Suprapubic skin (tissue), 4 donors: ENCODE measurements at regions not wholly inside any gene's neighbourhood (a gene's known extent, or its start where the extent isn't known, plus 50 kb on each side); places are given as distances from the start of the nearest gene placed in this dataset.

Experiments
- DNase-seq, 2 donors: peaks; one replicate each; pipeline ENCODE4 v3.0.0-alpha.2; 2019; ENCODE audit warnings: low spot score in 2 of 2
- H3K27ac ChIP-seq: fragments of 200-600 bp; sonication (generic); one replicate; pipeline ENCODE4 v1.5.1; 2019
- H3K27me3 ChIP-seq: fragments of 200-600 bp; sonication (generic); one replicate; pipeline ENCODE4 v1.5.1; 2019
- H3K36me3 ChIP-seq: fragments of 200-600 bp; sonication (generic); one replicate; pipeline ENCODE4 v1.5.1; 2019
- H3K4me1 ChIP-seq: fragments of 200-600 bp; sonication (generic); one replicate; pipeline ENCODE4 v1.5.1; 2019
- H3K4me3 ChIP-seq: fragments of 200-600 bp; sonication (generic); one replicate; pipeline ENCODE4 v1.5.1; 2019; ENCODE audit warnings: mild to moderate bottlenecking
- H3K9me3 ChIP-seq: fragments of 200-600 bp; sonication (generic); one replicate; pipeline ENCODE4 v1.5.1; 2019
- EP300 ChIP-seq: sonication (generic); formaldehyde crosslinking; IDR thresholded peaks from one replicate; pipeline ENCODE4 v1.6.1; 2017; ENCODE audit warnings: antibody characterized with exemption
- POLR2A ChIP-seq, 2 donors: fragments of 450-650 bp; IDR thresholded peaks; one replicate each; pipeline ENCODE4 v1.6.1; 2017; ENCODE audit warnings: antibody characterized with exemption in 2 of 2, mild to moderate bottlenecking in 2 of 2, moderate library complexity in 2 of 2
- POLR2AphosphoS5 ChIP-seq, 3 donors: sonication (generic); formaldehyde crosslinking; IDR thresholded peaks; one replicate each; pipeline ENCODE4 v1.6.1; 2017; ENCODE audit warnings: antibody characterized with exemption in 3 of 3
- WGBS: methylation state at CpG from one replicate; pipeline ENCODE4 v1.1.5; 2018; 5-methylcytosine and 5-hydroxymethylcytosine counted together
- TF ChIP-seq, protein P1 (sequence below), 2 donors: fragments of 200-600 bp in 1 of 2; fragments of 450-650 bp in 1 of 2; sonication (generic) in 1 of 2; IDR thresholded peaks; one replicate each; pipeline ENCODE4 v1.5.1; 2016 to 2019; ENCODE audit warnings: antibody characterized with exemption in 2 of 2, mild to moderate bottlenecking in 1 of 2, moderate library complexity in 1 of 2

DNA sequence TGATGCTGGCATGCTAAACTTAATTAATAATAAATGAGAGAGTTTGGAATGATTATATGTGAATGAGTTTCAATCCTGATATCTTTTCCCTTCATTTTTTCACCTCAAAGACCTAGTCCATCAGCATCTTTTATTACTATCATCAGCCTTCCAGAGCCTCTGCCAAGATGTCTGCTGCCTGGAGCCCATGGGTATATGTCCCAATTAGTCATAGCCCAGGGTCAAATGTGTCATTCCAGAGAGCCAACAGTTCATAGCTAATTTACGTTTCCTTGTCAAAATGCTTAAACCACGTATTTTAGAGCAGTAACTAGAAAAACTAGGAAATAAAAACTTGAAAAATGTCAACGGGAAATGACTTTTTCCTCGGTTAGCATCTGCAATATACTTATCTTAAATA, 457.9 kb downstream of the SI start:
- Histone ChIP-seq H3K27me3 (no peaks in the 10 kb centered on the region), H3K27ac (no peak overlapping the region), H3K4me3 (no peak overlapping the region), H3K36me3 (no peaks in the 10 kb centered on the region), H3K4me1 (no peaks in the 10 kb centered on the region), H3K9me3 (no peaks in the 10 kb centered on the region)
- no peak for TF ChIP-seq POLR2A (IDR thresholded peaks at IDR 0.05)
- TF ChIP-seq EP300: no peak
- TF ChIP-seq POLR2AphosphoS5 (IDR thresholded peaks at IDR 0.05): no peak
- TF ChIP-seq, protein P1, sequence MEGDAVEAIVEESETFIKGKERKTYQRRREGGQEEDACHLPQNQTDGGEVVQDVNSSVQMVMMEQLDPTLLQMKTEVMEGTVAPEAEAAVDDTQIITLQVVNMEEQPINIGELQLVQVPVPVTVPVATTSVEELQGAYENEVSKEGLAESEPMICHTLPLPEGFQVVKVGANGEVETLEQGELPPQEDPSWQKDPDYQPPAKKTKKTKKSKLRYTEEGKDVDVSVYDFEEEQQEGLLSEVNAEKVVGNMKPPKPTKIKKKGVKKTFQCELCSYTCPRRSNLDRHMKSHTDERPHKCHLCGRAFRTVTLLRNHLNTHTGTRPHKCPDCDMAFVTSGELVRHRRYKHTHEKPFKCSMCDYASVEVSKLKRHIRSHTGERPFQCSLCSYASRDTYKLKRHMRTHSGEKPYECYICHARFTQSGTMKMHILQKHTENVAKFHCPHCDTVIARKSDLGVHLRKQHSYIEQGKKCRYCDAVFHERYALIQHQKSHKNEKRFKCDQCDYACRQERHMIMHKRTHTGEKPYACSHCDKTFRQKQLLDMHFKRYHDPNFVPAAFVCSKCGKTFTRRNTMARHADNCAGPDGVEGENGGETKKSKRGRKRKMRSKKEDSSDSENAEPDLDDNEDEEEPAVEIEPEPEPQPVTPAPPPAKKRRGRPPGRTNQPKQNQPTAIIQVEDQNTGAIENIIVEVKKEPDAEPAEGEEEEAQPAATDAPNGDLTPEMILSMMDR (IDR thresholded peaks at IDR 0.05): no peak
- WGBS: 62% methylated on average over 4 of the region's 4 CpGs
- DNase-seq: no peak

DNA sequence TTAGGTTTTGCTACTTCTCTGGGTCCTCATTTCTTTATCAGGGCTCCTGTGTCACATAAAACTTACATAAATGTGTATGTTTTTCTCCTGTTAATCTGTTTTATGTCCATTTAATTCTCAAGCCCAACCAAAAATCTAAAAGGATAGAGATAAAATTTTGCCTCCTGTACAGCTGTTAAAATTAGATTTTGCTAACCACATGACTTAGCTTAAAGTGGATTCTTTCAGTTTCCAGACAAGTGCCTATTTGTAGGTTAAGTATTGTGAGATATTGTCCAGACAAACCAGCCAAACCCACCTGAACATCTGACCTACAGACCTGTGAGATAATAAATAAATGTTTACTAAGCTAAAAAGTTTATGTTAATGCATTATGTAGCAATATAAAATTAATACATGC, 465.5 kb downstream of the SI start:
- H3K9me3 ChIP-seq: no peaks in the 10 kb centered on the region
- no peaks in the 10 kb centered on the region for H3K4me1 ChIP-seq
- no peaks in the 10 kb centered on the region for H3K36me3 ChIP-seq
- DNase-seq: no peak
- H3K27me3 ChIP-seq: no peaks in the 10 kb centered on the region
- H3K4me3 ChIP-seq: no peak overlapping the region
- TF ChIP-seq POLR2A (IDR thresholded peaks at IDR 0.05) (no peak), EP300 (no peak), POLR2AphosphoS5 (IDR thresholded peaks at IDR 0.05) (no peak)
- TF ChIP-seq, protein P1 (IDR thresholded peaks at IDR 0.05): no peak
- H3K27ac ChIP-seq: no peak overlapping the region

DNA sequence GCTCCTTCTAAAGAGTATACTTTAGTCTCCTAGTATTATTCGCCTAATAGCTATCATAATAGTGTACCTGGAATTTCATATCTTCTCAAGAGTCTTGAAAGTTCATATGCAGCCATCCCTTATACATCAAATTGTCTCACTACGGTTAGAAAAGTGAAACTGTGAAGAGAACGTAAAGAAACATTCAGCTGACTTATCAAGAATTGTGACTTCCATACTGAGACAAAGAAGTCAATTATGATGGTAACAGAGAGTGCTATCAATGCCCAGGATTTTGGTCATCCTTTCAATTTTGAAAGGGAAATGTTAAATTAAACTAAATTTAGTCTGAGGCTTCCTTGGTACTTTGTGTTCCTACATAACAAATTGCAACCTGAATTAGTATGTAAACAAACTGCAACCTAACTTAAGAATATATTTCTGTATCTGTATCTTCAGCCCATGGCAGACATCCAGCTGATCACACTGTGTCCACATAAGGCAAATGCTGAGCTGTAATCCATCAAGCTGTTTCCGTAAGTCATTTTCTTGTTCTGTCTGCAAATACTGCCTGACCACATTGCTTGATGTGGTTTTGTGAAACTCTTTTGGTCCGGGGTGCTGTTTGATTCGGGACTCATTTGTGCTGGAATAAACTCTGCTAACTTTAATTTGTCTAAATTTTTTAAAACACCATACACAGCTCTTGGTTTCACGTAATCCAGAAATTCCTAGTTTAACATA, 469.6 kb downstream of the SI start:
- no peak for DNase-seq
- H3K27ac ChIP-seq: no peak overlapping the region

DNA sequence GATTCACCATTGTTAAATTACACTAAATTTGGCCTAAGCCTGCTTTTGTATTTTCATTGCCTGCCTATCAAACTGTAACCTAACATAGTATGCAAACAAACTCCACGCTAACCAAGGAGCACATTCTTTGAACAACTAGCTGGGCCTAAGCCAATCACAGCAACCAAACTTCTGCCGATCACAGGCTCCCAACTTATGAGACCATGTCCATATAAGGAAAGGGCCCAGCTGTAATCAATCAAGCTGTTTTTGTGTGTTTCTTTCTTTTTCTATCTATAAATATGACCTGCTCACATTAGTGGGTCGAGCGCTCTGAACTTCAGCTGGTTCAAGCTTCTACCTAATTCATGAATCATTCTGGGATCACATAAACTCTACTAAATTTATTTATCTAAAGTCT, 473.6 kb downstream of the SI start:
- Histone ChIP-seq H3K9me3 (no peaks in the 10 kb centered on the region), H3K36me3 (no peaks in the 10 kb centered on the region), H3K27ac (no peak overlapping the region), H3K4me1 (no peaks in the 10 kb centered on the region), H3K27me3 (no peaks in the 10 kb centered on the region), H3K4me3 (no peak overlapping the region)
- 74% methylated on average over 4 of the region's 4 CpGs for WGBS
- TF ChIP-seq POLR2A (IDR thresholded peaks at IDR 0.05) (no peak), EP300 (no peak), POLR2AphosphoS5 (IDR thresholded peaks at IDR 0.05) (no peak)
- TF ChIP-seq, protein P1 (IDR thresholded peaks at IDR 0.05): no peak
- no peak for DNase-seq

More for the DNA sequence above, 469.6 kb downstream of the SI start:
- WGBS: 77% methylated on average over 7 of the region's 7 CpGs
- no peaks in the 10 kb centered on the region for H3K4me1 ChIP-seq
- H3K27me3 ChIP-seq: no peaks in the 10 kb centered on the region
- no peak overlapping the region for H3K4me3 ChIP-seq
- no peaks in the 10 kb centered on the region for H3K9me3 ChIP-seq
- no peaks in the 10 kb centered on the region for H3K36me3 ChIP-seq
- TF ChIP-seq POLR2A (IDR thresholded peaks at IDR 0.05) (no peak), POLR2AphosphoS5 (IDR thresholded peaks at IDR 0.05) (no peak), EP300 (no peak)
- TF ChIP-seq, protein P1 (IDR thresholded peaks at IDR 0.05): no peak

DNA sequence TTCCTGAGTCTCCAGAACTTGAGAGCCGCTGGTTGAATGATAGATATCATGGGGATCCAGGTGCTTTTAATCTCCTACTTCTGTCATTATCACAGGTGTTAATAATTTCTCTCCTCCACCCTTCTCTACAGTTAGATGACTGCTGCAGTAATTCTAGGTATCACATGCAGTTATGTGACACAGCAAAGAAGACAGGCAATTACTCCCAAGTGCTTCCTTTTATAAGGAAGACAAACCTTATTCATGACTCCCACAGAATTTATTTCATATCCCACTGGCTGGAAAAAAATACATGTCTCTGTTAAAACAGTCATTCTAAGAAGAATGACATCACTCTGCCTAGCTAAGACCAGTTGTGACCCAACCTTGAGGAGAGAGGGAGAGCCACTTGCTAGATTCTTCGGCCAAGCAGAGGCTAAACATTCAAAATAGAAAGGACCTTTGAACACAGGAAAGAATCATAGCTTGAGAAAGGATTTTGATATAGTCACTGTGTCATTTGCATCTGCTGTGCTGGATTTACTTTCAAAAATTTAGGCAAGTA, 500.6 kb downstream of the SI start:
- Histone ChIP-seq H3K4me3 (no peak overlapping the region), H3K36me3 (no peaks in the 10 kb centered on the region), H3K27me3 (no peaks in the 10 kb centered on the region), H3K9me3 (no peaks in the 10 kb centered on the region), H3K27ac (no peak overlapping the region), H3K4me1 (no peaks in the 10 kb centered on the region)
- WGBS: 84% methylated on average over 2 of the region's 2 CpGs
- TF ChIP-seq POLR2AphosphoS5 (IDR thresholded peaks at IDR 0.05) (no peak), POLR2A (IDR thresholded peaks at IDR 0.05) (no peak), EP300 (no peak)
- TF ChIP-seq, protein P1 (IDR thresholded peaks at IDR 0.05): no peak
- no peak for DNase-seq
